ENCODE measurements at regions not wholly inside any gene's neighbourhood (a gene's known extent, or its start where the extent isn't known, plus 50 kb on each side); places are given as distances from the start of the nearest gene placed in this dataset.

- Histone ChIP-seq H3K27me3 (ENCODE audit: insufficient read depth, poor library complexity, severe bottlenecking) (no peaks in the 10 kb centered on the region), H3K4me3 (replicated peaks; ENCODE audit: insufficient read depth, low read length) (no peak overlapping the region), H3K27ac (replicated peaks) (no peak overlapping the region)
- DNase-seq (ENCODE audit: low read depth in 1 of 2, low spot score in 1 of 2), result no peak
- TF ChIP-seq, protein P1, sequence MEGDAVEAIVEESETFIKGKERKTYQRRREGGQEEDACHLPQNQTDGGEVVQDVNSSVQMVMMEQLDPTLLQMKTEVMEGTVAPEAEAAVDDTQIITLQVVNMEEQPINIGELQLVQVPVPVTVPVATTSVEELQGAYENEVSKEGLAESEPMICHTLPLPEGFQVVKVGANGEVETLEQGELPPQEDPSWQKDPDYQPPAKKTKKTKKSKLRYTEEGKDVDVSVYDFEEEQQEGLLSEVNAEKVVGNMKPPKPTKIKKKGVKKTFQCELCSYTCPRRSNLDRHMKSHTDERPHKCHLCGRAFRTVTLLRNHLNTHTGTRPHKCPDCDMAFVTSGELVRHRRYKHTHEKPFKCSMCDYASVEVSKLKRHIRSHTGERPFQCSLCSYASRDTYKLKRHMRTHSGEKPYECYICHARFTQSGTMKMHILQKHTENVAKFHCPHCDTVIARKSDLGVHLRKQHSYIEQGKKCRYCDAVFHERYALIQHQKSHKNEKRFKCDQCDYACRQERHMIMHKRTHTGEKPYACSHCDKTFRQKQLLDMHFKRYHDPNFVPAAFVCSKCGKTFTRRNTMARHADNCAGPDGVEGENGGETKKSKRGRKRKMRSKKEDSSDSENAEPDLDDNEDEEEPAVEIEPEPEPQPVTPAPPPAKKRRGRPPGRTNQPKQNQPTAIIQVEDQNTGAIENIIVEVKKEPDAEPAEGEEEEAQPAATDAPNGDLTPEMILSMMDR (IDR thresholded peaks at IDR 0.05; ENCODE audit: insufficient read depth, low read length), result no peak
- TF ChIP-seq REST (IDR thresholded peaks at IDR 0.05; ENCODE audit: insufficient replicate concordance, low read depth) (no peak), POLR2AphosphoS5 (IDR thresholded peaks at IDR 0.05; ENCODE audit: low read depth) (no peak), SPI1 (IDR thresholded peaks at IDR 0.05; ENCODE audit: borderline replicate concordance, low read depth) (no peak), GABPA (IDR thresholded peaks at IDR 0.05; ENCODE audit: low read depth) (no peak)
Measured at GRCh38 chr10:9766762-9767161, 1250.9 kb upstream of the CELF2 start.

- no peak overlapping the region for H3K27ac ChIP-seq (replicated peaks)
- DNase-seq (ENCODE audit: low read depth in 1 of 2, low spot score in 1 of 2), result no peak
- TF ChIP-seq SPI1 (IDR thresholded peaks at IDR 0.05; ENCODE audit: borderline replicate concordance, low read depth) (no peak), GABPA (IDR thresholded peaks at IDR 0.05; ENCODE audit: low read depth) (no peak), POLR2AphosphoS5 (IDR thresholded peaks at IDR 0.05; ENCODE audit: low read depth) (no peak)
- TF ChIP-seq, protein P1 (IDR thresholded peaks at IDR 0.05; ENCODE audit: insufficient read depth, low read length), result no peak
Measured at GRCh38 chr10:9781666-9782065, 1236.0 kb upstream of the CELF2 start.

GRCh38 chr10:9786101-9786500, 1231.6 kb upstream of the CELF2 start:
- H3K4me3 ChIP-seq (replicated peaks; ENCODE audit: insufficient read depth, low read length), result no peak overlapping the region
- H3K27me3 ChIP-seq (ENCODE audit: insufficient read depth, poor library complexity, severe bottlenecking), result no peaks in the 10 kb centered on the region
- H3K27ac ChIP-seq (replicated peaks), result no peak overlapping the region
- no peak for TF ChIP-seq SPI1 (IDR thresholded peaks at IDR 0.05; ENCODE audit: borderline replicate concordance, low read depth)
- TF ChIP-seq, protein P1 (IDR thresholded peaks at IDR 0.05; ENCODE audit: insufficient read depth, low read length), result no peak
- no peak for TF ChIP-seq REST (IDR thresholded peaks at IDR 0.05; ENCODE audit: insufficient replicate concordance, low read depth)
- TF ChIP-seq POLR2AphosphoS5 (IDR thresholded peaks at IDR 0.05; ENCODE audit: low read depth), result no peak
- no peak for TF ChIP-seq GABPA (IDR thresholded peaks at IDR 0.05; ENCODE audit: low read depth)
- no peak for DNase-seq (ENCODE audit: low read depth in 1 of 2, low spot score in 1 of 2)

More at GRCh38 chr10:9781666-9782065, 1236.0 kb upstream of the CELF2 start:
- Histone ChIP-seq H3K4me3 (replicated peaks; ENCODE audit: insufficient read depth, low read length) (no peak overlapping the region), H3K27me3 (ENCODE audit: insufficient read depth, poor library complexity, severe bottlenecking) (no peaks in the 10 kb centered on the region)

DNA sequence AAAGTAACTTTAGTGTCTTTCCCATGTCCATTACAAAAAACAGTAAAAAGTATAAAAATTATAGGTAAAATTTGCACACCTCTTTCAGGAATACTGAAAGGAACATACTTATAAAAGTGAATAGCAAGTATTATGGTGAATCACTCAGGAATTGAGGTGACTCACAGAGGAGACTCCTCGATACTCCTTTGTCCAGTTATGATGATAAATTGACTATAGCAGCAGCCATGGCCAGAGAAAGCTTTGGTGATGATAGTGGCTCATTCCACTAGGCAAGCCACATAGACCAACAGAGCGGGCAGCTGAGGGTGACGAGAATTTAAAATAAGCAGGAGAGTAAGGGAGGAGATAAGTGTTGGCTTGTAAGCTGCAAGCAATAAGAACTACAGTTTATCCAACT, 1231.1 kb upstream of the CELF2 start:
- DNase-seq (ENCODE audit: low read depth in 1 of 2, low spot score in 1 of 2), result no peak
- Histone ChIP-seq H3K4me3 (replicated peaks; ENCODE audit: insufficient read depth, low read length) (no peak overlapping the region), H3K27me3 (ENCODE audit: insufficient read depth, poor library complexity, severe bottlenecking) (no peaks in the 10 kb centered on the region), H3K27ac (replicated peaks) (no peak overlapping the region)
- TF ChIP-seq GABPA (IDR thresholded peaks at IDR 0.05; ENCODE audit: low read depth) (no peak), SPI1 (IDR thresholded peaks at IDR 0.05; ENCODE audit: borderline replicate concordance, low read depth) (no peak)
- TF ChIP-seq, protein P1 (IDR thresholded peaks at IDR 0.05; ENCODE audit: insufficient read depth, low read length), result no peak

Measured in HL-60 (cell line).